ENCODE measurements at regions not wholly inside any gene's neighbourhood (a gene's known extent, or its start where the extent isn't known, plus 50 kb on each side); places are given as distances from the start of the nearest gene placed in this dataset.

DNA sequence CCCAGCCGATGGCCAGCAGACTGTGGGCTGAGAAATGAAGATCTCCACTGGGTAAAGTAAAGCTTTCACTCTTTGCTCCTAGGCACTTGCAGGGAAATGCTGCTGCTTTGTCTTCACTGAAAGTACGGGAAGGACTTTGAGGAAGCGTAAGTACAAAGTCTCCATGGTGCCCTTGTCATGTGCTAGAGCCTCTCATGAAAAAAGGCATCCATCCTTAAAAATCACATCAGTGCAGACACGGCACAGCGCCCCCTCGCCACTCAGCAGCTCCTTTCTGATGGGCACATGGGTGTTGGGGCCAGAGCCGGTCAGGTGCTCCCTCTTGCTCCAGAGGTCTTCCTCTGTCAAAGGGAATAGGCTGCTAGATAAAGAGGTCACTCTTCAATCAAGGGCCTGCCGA is 87.8 kb upstream of the CALM2 start:
- TF ChIP-seq ZBTB7A (IDR thresholded peaks at IDR 0.05; ENCODE audit: low read depth): no peak
- TF ChIP-seq, protein P1, sequence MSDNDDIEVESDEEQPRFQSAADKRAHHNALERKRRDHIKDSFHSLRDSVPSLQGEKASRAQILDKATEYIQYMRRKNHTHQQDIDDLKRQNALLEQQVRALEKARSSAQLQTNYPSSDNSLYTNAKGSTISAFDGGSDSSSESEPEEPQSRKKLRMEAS (IDR thresholded peaks at IDR 0.05): no peak
- TF ChIP-seq RAD21 (IDR thresholded peaks at IDR 0.05; ENCODE audit: low read depth): peak; percentile 2; the same call in 1 of the 2 replicates
- no peak for TF ChIP-seq EP300 (IDR thresholded peaks at IDR 0.05; ENCODE audit: borderline replicate concordance)
- TF ChIP-seq REST (IDR thresholded peaks at IDR 0.05; ENCODE audit: low read depth): no peak
- no peak for TF ChIP-seq CREB1 (IDR thresholded peaks at IDR 0.05; ENCODE audit: low read depth)
- TF ChIP-seq FOXM1 (IDR thresholded peaks at IDR 0.05; ENCODE audit: borderline replicate concordance, low read depth): no peak
- no peak for TF ChIP-seq TCF12 (IDR thresholded peaks at IDR 0.05; ENCODE audit: low read depth)
- TF ChIP-seq TEAD4 (IDR thresholded peaks at IDR 0.05): no peak
- TF ChIP-seq TAF1 (IDR thresholded peaks at IDR 0.05; ENCODE audit: low read depth): no peak
- TF ChIP-seq EGR1 (IDR thresholded peaks at IDR 0.05): no peak
- TF ChIP-seq, protein P2, sequence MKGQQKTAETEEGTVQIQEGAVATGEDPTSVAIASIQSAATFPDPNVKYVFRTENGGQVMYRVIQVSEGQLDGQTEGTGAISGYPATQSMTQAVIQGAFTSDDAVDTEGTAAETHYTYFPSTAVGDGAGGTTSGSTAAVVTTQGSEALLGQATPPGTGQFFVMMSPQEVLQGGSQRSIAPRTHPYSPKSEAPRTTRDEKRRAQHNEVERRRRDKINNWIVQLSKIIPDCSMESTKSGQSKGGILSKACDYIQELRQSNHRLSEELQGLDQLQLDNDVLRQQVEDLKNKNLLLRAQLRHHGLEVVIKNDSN (IDR thresholded peaks at IDR 0.05): no peak

Data from Ishikawa (cell line).